HG03354 (cell line): ENCODE measurements at regions not wholly inside any gene's neighbourhood (a gene's known extent, or its start where the extent isn't known, plus 50 kb on each side); places are given as distances from the start of the nearest gene placed in this dataset.

Experiments
- ATAC-seq: cut with Tn5 transposase; IDR thresholded peaks from one replicate; pipeline ENCODE4 v1.9.1; 2021; ENCODE audit warnings: mild to moderate bottlenecking; ENCODE audit not compliant: unreplicated experiment, poor library complexity, severe bottlenecking

DNA sequence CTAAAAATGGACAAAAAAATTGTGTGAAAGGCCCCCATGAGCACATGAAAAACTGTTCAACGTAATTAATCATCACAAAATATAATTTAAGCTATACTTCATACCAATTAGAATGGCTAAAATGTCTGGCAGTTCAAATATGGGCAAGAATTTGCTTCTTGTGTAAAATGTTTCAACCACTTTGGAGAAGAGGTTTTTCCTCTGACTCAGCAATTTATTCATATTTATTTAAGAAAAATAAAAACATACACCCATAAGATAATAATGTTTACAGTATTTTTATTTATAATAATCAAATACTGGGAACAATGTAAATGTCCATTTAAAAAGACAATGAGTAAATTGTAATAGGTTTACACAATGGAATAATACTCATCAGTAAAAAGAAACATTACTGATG, 395.1 kb upstream of the KHDRBS2 start:
- no peak for ATAC-seq

DNA sequence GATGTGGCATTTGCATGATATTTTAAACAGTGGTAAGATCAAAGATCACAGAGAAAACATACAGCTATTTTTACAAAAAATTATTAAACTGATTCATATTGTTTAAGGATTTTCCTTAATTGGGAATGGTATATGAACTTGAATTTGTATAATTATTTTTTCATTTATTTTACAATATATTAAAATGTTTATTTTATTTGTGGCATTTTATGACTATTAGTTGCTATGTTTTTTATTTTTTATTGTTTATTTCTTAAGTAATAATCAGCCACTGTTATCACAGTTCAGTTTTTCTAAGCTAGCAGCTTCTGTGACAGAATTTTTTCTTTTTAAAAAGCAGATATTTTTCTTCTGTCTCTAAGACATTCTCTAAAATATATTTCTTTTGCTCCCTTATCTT, 387.0 kb upstream of the KHDRBS2 start:
- no peak for ATAC-seq

DNA sequence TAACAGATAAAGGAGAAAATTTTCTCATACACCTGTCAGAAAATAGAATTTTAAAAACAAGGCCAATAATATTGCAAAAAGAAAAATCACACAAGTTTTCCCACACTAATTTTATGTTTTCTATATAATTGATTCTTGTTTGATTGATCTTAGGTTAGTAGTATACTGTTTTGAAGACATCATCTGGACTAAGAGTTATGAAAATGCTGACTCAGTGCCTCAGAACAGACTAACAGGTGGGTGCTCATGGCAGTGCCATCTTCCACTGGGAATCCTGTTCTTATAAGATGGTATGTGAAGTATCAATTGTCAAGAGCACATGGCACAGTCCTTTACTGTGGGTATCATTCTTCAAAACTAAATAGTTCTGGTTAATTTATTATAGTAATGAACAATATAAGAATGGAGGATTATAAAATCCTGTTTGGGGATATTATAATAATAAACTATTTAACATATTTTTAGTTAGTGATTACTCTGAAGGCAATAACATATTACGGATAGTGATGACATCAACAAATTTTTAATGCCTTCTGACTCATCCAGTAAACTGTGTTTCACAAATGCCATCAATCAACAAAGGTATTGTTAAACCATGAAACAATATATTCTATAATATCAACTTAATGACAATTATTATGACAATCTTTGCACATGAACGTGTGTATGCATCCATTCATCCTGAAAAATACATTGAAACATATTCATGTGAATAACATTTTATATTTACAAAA, 384.6 kb upstream of the KHDRBS2 start:
- no peak for ATAC-seq

DNA sequence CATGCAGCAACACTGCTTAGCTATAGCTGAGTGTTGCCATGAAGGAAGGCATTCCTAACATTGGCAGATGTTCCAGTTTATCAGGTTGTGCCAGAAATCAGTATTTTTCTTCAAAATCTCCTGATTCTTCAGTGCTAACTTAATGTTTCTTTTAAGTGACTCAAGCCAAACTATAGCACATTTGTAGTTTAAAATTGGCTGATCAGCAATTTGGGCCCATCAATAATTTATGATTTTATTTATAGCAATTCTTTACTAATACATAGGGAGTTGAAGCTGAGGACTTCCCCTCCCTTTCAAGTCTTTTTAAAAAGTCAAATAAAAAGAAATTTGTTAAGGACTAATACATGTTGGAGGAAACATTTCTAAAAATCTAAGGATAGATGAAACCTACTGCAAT, 383.8 kb upstream of the KHDRBS2 start:
- no peak for ATAC-seq

DNA sequence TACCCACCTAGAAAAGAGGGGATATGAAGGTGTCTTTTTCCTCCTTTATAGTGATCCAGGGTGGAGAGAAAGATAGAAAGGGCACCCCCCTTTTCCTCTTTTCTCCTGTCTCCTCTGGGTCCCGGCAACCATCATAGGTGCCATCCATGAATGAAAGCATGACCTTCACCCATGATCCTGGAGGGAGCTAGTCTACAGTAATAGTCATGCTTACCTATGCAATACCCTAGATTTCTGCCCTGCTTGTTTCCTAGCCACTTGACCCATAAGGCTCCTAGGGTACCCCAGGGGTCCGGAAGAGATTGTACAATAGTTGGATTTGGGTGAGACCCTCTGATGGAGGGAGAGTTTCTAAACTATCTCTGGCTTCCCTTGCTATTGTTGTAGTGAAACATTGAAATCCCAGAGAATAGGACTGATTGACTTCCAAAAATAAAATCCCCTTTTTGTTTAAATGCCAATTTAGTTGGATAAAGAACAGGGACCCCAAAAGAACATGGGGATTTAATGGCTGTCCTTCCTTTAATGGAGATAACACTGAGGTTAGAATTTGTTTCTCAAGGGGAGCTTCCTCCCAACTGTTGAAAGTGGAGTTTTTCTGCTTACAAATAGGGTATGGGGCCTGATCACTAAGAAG, 366.8 kb upstream of the KHDRBS2 start:
- ATAC-seq, result no peak

DNA sequence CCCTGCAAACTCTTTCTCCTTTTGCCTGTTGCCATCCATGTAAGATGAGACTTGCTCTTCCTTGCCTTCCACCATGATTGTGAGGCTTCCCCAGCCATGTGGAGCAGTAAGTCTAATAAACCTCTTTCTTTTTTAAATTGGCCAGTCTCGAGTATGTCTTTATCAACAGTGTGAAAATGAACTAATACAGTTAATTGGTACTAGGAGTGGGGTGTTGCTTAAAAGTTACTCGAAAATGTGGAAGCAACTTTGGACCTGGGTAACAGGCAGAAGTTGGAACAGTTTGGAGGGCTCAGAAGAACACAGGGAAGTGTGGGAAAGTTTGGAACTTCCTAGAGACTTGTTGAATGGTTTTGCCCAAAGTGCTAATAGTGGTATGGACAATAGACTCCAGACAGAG, 359.2 kb upstream of the KHDRBS2 start:
- ATAC-seq, result no peak

DNA sequence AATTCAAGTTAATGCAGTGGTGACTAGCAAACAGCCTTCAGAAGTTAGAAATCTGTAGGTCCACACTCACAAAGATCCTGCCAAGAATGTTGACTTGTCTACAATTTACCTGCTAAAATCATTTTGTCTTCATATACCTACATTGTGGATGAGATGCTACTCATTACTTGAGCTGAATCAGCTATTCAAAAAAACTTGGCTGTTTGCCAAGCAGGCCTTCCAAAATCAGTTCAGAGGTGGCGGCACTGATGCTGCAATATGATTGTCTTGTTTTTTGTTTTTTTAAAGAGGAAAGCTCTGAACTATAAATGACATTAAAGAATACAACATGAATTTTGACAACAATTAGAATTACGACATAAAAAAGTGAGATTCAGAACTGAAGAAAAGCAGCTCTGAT, 354.7 kb upstream of the KHDRBS2 start:
- ATAC-seq, result no peak

DNA sequence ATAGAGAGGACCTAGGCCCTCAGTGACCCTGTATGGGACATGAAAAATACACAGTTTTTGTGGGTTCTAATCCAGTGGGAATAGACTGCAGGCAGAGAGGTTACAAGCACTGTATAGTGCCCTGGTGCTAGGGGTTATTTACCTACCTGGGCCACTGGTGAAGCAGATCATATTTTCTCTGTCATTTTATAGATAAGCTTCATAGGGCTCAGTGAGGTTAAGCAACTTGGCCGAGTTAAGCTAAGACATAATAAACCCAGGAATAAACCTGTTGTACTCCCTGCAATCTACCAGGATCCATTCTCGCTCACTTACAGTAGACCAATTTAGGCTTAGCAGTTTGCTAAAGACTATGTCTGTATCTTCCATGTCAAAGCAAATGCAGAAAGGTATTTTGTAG, 340.6 kb upstream of the KHDRBS2 start:
- no peak for ATAC-seq

DNA sequence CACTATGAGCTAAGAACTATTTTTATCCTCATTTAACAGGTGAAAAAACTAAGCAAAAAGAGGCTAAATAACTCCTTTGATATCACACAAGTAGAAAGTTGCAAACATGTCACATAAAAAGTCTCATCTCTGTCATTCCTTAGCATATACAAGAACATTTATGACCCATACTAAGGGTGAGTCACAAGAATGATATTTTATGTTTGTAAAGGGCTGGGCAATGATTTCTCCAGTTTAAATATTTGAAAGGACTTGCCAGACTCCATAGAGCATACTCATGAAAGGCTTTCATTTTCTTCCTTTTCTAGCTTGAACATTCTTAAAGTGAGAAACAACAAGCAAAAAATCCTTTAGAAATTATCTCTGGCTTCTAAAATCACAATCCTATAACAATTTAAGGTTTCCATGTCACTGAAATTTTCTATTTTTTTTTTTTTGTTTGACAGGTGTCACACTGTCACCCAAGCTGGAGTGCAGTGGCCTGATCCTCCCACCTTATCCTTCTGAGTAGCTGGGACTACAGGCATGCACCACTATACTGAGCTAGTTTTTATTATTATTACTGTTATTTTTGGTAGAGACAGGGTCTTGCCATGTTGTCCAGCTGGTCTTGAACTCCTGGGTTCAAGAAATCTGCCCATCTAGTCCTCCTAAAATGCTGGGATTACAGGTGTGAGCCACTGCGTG, 338.0 kb upstream of the KHDRBS2 start:
- ATAC-seq, result no peak

DNA sequence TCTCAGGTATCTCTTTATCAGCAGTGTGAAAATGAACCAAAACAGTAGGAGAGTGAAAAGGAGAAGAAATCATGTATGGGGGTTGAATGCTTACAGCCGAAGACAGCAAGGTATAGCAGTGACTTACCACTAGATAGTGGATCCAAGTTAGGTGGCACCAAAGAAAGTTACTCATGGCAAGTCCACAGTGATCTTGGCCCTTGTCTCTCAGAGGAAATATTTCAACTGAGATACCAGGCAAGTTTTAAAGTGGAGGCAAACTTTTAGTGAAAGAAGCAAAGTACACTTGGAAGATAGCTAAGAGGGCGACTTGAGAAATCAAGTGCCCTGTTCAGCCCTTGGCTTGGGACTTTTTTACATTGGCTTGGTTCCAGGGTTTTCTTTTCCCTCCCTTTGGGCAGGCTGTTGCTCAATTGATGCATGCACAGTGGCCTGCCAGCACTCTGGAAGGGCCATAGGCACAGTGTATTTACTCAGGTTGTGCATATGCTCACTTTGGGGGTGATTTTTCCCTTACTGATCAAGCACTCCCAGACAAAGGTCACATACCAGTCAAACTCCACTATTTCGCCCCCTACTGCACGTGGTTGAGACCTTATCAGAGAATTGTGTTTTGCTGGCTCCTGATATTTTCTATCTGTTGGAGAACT, 329.5 kb upstream of the KHDRBS2 start:
- ATAC-seq, result no peak

DNA sequence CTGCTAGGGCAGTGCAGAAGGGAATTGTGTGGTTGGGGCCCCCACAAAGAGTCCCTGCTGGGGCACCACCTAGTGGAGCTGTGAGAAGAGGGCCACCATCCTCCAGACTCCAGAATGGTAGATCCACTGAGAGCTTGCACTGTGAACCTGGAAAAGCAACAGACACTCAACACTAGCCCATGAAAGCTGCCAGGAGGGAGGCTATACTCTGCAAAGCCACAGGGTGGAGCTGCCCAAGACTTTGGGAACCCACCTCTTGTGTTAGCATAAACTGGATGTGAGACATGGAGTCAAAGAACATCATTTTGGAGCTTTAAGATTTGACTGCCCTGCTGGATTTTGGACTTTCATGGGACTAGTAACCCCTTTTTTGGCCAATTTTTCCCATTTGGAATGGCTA, 328.4 kb upstream of the KHDRBS2 start:
- ATAC-seq, result no peak

DNA sequence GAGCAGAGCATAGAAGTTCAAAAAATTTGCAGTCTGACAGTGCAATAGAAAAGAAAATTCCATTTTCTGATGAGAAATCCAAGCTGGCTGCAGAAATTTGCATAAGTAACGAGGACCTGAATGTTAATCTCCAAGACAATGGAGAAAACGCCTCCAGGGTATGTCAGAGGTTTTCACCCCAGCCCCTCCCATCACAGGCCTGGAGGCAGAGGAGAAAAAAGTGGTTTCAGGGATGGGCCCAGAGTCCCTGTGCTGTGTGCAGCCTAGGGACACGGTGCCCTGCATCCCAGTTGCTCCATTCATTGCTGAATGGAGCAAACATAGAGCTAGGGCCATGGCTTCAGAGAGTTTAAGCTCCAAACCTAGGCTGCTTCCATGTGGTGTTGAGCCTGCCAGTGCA, 327.9 kb upstream of the KHDRBS2 start:
- no peak for ATAC-seq

DNA sequence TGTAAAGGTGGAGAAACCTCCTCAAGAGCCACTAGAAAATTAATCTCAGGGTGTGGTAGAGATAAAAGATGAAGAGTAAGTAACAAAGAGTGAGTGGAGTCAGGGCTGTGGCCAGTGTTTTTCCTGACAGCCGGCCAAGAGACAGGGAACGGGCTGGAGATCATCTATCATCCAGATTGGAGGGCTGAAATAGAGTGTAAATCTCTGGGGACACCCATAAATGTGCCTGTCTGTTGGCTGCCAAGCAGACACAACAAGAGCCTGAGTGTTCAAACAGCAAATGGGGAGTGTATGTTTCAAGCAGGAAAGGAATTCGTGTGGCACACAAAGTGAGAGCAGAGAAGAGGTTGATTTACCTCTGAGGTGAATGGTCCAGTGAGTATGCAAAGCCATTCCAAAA, 326.4 kb upstream of the KHDRBS2 start:
- no peak for ATAC-seq

DNA sequence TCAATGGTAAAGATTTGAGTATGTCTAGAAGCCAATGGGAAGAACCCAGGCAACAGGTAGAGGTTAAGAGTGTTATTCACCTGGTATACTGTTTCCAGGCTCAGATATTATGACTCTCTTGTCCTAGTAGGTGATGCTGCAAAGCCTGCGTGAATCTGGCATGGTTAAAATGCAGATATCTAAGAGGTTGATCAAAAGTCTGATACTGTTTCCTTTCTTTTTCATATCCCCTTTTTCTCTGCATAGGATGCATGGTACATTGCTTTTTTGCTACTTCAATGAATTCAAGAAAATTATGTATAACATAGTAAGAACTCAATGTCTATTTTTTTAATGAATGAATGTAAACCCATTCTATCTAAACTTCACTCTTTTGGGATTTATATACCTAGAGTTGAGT, 284.3 kb upstream of the KHDRBS2 start:
- no peak for ATAC-seq

DNA sequence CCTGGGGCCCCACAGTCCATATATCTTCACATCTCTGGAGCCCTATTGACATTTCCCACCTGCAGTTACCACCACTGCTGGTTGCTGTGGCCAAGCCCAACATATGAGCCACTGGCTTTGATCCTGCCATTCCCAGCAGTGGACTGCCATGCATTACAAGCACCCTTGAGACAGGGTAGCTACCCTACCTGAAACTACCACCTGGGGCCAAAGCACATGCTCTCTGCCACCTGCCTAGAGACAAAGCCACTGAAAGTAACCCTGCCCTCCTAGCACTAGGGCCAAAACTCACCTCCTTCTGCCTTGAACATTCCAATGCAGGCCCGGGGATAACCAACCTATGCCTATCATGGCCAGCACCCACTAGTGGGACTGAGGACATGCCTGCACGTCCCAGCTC, 255.5 kb upstream of the KHDRBS2 start:
- no peak for ATAC-seq

DNA sequence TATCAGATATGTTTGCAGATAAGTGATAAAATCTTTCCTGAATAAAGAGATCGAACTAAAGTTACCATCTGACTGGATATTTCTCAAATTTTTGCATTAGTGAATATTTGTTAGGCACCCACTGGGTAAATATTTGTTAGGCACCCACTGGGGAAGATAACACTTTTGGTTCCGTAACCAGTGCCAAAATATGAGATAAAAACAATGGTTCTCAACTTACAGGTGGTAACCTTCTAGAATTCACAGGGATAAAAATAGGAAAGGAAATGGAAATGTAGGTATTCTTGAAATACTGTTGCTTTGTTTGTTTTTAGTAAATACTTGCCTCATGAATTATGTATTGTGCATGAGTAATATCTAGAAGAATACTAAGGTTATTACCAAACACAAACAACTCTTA, 245.0 kb upstream of the KHDRBS2 start:
- ATAC-seq, result no peak

DNA sequence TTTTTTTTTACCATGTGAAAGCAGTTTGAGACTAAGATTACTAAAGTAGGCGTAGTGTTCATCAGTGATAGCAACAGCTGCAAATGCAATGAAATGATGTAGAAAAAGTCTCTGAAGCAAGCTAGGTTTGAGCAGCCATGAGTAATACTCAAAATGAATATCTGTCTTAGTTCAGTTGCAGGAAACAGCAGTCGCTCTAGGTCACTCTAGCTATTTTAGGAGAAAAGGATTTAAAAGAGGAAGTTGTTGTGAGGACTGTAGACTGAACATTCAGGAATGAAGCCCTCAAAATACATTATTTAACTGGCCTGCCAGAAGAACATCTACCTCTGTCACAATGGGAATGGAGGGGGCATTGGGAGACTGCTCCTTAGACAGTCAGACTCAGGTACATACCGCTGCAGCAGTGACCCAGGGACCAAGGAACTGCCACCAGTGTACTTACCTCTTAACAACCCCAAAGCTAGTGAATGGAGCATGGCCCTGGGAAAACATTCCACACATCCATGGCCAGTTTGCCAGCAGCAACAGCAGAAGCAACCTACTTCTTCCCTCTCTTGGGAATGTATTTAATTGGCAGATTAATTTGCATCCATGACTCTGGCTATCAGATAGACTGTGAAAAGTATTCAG, 243.0 kb upstream of the KHDRBS2 start:
- ATAC-seq, result no peak

DNA sequence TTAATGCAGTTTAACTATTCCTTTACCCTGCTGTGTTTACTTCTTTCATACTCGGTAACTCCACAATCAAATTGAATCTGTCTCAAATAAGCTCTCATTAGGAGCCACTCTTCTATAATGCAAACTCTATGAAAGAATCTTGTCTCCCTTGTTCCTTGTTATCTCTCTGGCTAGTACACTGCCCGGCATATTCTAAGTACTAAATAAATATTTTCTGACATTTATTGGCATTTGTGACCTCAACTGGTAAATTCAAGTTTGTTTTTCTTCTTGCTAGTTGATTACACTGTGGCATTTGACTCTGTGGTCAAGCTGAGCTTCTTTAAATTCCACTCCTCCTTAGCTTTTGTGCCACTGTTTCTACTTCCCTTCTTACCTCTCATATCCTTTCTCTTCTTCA, 237.6 kb upstream of the KHDRBS2 start:
- ATAC-seq, result no peak

DNA sequence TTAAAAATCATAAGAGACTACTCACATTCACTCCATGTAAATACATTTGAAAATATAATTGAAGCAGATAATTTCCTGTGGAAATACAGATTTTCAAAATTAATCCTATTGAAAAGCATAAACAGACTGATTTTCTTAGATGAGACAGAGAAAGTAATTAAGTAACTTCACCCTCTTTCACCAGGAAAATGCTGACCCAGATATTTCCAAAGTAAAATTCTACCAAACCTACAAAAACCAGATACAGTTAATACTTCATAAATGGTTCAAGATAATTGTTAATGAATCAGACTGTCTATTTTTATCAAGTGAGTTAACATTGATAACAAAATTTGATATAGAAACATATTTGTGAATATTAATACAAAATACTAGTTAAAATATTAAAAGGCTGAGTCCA, 233.5 kb upstream of the KHDRBS2 start:
- ATAC-seq, result no peak
